ENCODE measurements at regions not wholly inside any gene's neighbourhood (a gene's known extent, or its start where the extent isn't known, plus 50 kb on each side); places are given as distances from the start of the nearest gene placed in this dataset.

GRCh38 chr11:80636999-80637398, 1196.2 kb upstream of the TENM4 start:
- TF ChIP-seq, protein P1, sequence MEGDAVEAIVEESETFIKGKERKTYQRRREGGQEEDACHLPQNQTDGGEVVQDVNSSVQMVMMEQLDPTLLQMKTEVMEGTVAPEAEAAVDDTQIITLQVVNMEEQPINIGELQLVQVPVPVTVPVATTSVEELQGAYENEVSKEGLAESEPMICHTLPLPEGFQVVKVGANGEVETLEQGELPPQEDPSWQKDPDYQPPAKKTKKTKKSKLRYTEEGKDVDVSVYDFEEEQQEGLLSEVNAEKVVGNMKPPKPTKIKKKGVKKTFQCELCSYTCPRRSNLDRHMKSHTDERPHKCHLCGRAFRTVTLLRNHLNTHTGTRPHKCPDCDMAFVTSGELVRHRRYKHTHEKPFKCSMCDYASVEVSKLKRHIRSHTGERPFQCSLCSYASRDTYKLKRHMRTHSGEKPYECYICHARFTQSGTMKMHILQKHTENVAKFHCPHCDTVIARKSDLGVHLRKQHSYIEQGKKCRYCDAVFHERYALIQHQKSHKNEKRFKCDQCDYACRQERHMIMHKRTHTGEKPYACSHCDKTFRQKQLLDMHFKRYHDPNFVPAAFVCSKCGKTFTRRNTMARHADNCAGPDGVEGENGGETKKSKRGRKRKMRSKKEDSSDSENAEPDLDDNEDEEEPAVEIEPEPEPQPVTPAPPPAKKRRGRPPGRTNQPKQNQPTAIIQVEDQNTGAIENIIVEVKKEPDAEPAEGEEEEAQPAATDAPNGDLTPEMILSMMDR (conservative IDR thresholded peaks at IDR 0.05; ENCODE audit: control insufficient read depth, insufficient read depth, low read depth, low read length) = no peak
- no peak for DNase-seq (ENCODE audit: low read depth)
- H3K4me3 ChIP-seq (ENCODE audit: control insufficient read depth, low read depth, low read length) = no peak overlapping the region

GRCh38 chr11:80635178-80635577, 1194.3 kb upstream of the TENM4 start:
- DNase-seq (ENCODE audit: low read depth) = no peak
- TF ChIP-seq, protein P1 (conservative IDR thresholded peaks at IDR 0.05; ENCODE audit: control insufficient read depth, insufficient read depth, low read depth, low read length) = no peak
- H3K4me3 ChIP-seq (ENCODE audit: control insufficient read depth, low read depth, low read length) = no peak overlapping the region

- no peak overlapping the region for H3K4me3 ChIP-seq (ENCODE audit: control insufficient read depth, low read depth, low read length)
- TF ChIP-seq, protein P1 (conservative IDR thresholded peaks at IDR 0.05; ENCODE audit: control insufficient read depth, insufficient read depth, low read depth, low read length) = no peak
- no peak for DNase-seq (ENCODE audit: low read depth)
Observed at GRCh38 chr11:80632691-80633090, 1191.9 kb upstream of the TENM4 start.

- TF ChIP-seq, protein P1 (conservative IDR thresholded peaks at IDR 0.05; ENCODE audit: control insufficient read depth, insufficient read depth, low read depth, low read length) = no peak
- H3K4me3 ChIP-seq (ENCODE audit: control insufficient read depth, low read depth, low read length) = no peak overlapping the region
- DNase-seq (ENCODE audit: low read depth) = no peak
Observed at GRCh38 chr11:80632156-80632555, 1191.3 kb upstream of the TENM4 start.

- TF ChIP-seq, protein P1 (conservative IDR thresholded peaks at IDR 0.05; ENCODE audit: control insufficient read depth, insufficient read depth, low read depth, low read length) = no peak
- no peak overlapping the region for H3K4me3 ChIP-seq (ENCODE audit: control insufficient read depth, low read depth, low read length)
- DNase-seq (ENCODE audit: low read depth) = no peak
Observed at GRCh38 chr11:80629466-80629865, 1188.6 kb upstream of the TENM4 start.

- TF ChIP-seq, protein P1 (conservative IDR thresholded peaks at IDR 0.05; ENCODE audit: control insufficient read depth, insufficient read depth, low read depth, low read length) = no peak
- DNase-seq (ENCODE audit: low read depth) = no peak
- no peak overlapping the region for H3K4me3 ChIP-seq (ENCODE audit: control insufficient read depth, low read depth, low read length)
Observed at GRCh38 chr11:80627364-80627763, 1186.5 kb upstream of the TENM4 start.

DNA sequence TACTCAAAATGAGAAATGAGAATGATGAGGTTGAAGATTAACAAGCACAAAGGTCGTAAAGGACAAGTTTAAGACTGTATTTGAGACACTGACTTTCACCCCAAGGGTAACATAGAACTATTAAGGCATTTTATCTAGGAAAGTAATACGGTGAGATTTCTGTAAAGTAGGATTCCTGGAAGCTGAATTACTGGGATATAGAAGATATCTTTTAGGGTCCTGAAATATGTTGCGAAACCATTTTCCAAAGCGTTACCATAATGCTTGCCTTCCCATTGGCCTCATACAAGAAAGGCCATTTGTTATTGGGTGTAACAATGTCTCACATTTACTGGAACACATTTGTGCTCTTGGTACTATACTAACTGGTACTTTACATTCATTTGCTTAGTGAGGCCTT, 1185.9 kb upstream of the TENM4 start:
- TF ChIP-seq, protein P1 (conservative IDR thresholded peaks at IDR 0.05; ENCODE audit: control insufficient read depth, insufficient read depth, low read depth, low read length) = no peak
- no peak overlapping the region for H3K4me3 ChIP-seq (ENCODE audit: control insufficient read depth, low read depth, low read length)
- DNase-seq (ENCODE audit: low read depth) = no peak

Data from fibroblast of mammary gland (primary cell).